Upper lobe of left lung (tissue), 4 donors: ENCODE measurements at regions not wholly inside any gene's neighbourhood (a gene's known extent, or its start where the extent isn't known, plus 50 kb on each side); places are given as distances from the start of the nearest gene placed in this dataset.

Experiments used
- POLR2A ChIP-seq, 4 donors: fragments of 450-650 bp; IDR thresholded peaks; one replicate each; pipeline ENCODE4 v1.5.1; 2016 to 2017; ENCODE audit warnings: antibody characterized with exemption in 4 of 4, mild to moderate bottlenecking in 2 of 4
- POLR2AphosphoS5 ChIP-seq, 2 donors: sonication (generic); formaldehyde crosslinking; IDR thresholded peaks; one replicate each; pipeline ENCODE4 v1.5.1; 2017; ENCODE audit warnings: antibody characterized with exemption in 2 of 2
- TF ChIP-seq, protein P1 (sequence below), 6 experiments: fragments of 450-650 bp in 4 of 6; fragments of 200-600 bp in 2 of 6; sonication (generic) in 2 of 6; IDR thresholded peaks; one replicate each; pipeline ENCODE4 v1.5.1; 2016 to 2019; ENCODE audit warnings: antibody characterized with exemption in 6 of 6

DNA sequence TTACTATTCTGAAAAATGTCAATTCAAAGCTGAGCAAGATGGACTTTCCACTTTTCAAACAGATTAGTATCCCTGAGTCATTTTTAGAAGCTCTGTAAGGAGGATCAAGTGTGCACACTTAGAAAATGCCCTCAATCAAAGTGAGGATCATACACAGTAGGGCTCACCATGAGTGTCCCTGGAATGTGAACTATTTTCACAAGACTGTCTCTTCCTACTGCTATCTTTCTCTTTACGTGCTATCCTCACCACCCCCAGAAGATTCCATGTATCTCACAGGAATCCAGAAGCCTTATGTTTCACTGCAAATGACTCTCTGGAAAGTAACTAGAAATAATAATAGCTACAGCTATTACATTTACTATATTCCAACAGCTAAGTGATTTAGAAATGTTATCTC, 349.9 kb upstream of the TGFBR2 start:
- no peak for TF ChIP-seq POLR2AphosphoS5 (IDR thresholded peaks at IDR 0.05)
- TF ChIP-seq, protein P1, sequence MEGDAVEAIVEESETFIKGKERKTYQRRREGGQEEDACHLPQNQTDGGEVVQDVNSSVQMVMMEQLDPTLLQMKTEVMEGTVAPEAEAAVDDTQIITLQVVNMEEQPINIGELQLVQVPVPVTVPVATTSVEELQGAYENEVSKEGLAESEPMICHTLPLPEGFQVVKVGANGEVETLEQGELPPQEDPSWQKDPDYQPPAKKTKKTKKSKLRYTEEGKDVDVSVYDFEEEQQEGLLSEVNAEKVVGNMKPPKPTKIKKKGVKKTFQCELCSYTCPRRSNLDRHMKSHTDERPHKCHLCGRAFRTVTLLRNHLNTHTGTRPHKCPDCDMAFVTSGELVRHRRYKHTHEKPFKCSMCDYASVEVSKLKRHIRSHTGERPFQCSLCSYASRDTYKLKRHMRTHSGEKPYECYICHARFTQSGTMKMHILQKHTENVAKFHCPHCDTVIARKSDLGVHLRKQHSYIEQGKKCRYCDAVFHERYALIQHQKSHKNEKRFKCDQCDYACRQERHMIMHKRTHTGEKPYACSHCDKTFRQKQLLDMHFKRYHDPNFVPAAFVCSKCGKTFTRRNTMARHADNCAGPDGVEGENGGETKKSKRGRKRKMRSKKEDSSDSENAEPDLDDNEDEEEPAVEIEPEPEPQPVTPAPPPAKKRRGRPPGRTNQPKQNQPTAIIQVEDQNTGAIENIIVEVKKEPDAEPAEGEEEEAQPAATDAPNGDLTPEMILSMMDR (IDR thresholded peaks at IDR 0.05): no peak
- no peak for TF ChIP-seq POLR2A (IDR thresholded peaks at IDR 0.05)
